IMR-90 (cell line): ENCODE measurements at regions not wholly inside any gene's neighbourhood (a gene's known extent, or its start where the extent isn't known, plus 50 kb on each side); places are given as distances from the start of the nearest gene placed in this dataset.

Source experiments
- ATAC-seq: fragments of 200-7000 bp; cut with Tn5 transposase; 2 replicates; pipeline ENCODE4 v1.9.1; 2020; ENCODE audit warnings: low read depth, mild to moderate bottlenecking, moderate library complexity
- BruUV-seq: library from RNA; stranded (reverse); fragments of 400-500 nt; replicated peaks from 2 replicates; lab custom pipeline; 2021; lab: Mats Ljungman, UMichigan
- CTCF ChIA-PET: fragments of 300-600 bp; formaldehyde crosslinking; extraction: SDS; loops from one replicate; lab custom pipeline; 2021; ENCODE audit warnings: antibody characterized with exemption; lab: Yijun Ruan, JAX
- POLR2A ChIA-PET: fragments of 300-600 bp; sonication (Branson Sonifier 250); formaldehyde crosslinking; loops from one replicate; lab custom pipeline; 2022; ENCODE audit warnings: antibody characterized with exemption; ENCODE audit not compliant: unreplicated experiment; lab: Charles Lee
- DNase-seq: peaks from one replicate; pipeline ENCODE4 v3.0.0; 2013
- H2AFZ ChIP-seq: replicated peaks from 2 replicates; pipeline ENCODE3; 2013; ENCODE audit warnings: low read length, mild to moderate bottlenecking; ENCODE audit not compliant: poor library complexity
- H2AK5ac ChIP-seq: 2 replicates; pipeline ENCODE4 v1.6.1; 2013; ENCODE audit warnings: low read depth, low read length, inconsistent platforms
- H2AK9ac ChIP-seq: replicated peaks from 2 replicates; pipeline ENCODE3; 2013; ENCODE audit warnings: mild to moderate bottlenecking, low read depth, low read length, moderate library complexity; ENCODE audit not compliant: poor library complexity
- H2BK120ac ChIP-seq: 2 replicates; pipeline ENCODE4 v1.6.1; 2013; ENCODE audit warnings: low read depth, low read length, inconsistent platforms
- H2BK15ac ChIP-seq: 3 replicates; pipeline ENCODE4 v1.6.1; 2013; ENCODE audit warnings: low read depth, low read length, inconsistent platforms
- H2BK20ac ChIP-seq: 2 replicates; pipeline ENCODE4 v1.6.1; 2013; ENCODE audit warnings: low read depth, mild to moderate bottlenecking, inconsistent platforms, low read length, moderate library complexity
- H2BK5ac ChIP-seq: 2 replicates; pipeline ENCODE4 v1.6.1; 2013; ENCODE audit warnings: mild to moderate bottlenecking, low read depth, low read length, inconsistent platforms; ENCODE audit not compliant: poor library complexity, severe bottlenecking
- H3K14ac ChIP-seq: replicated peaks from 2 replicates; pipeline ENCODE4 v1.6.1; 2013; ENCODE audit warnings: low read depth, low read length, inconsistent platforms
- H3K18ac ChIP-seq: 2 replicates; pipeline ENCODE4 v1.6.1; 2013; ENCODE audit warnings: low read depth, low read length, control low read depth
- H3K23ac ChIP-seq: 2 replicates; pipeline ENCODE4 v1.6.1; 2013; ENCODE audit warnings: low read depth, low read length, inconsistent platforms
- H3K27ac ChIP-seq: 2 replicates; pipeline ENCODE4 v1.5.1; 2013; ENCODE audit warnings: mild to moderate bottlenecking, control low read depth, low read length; ENCODE audit not compliant: insufficient read depth
- H3K27me3 ChIP-seq: 2 replicates; pipeline ENCODE4 v1.6.1; 2013; ENCODE audit warnings: low read length; ENCODE audit not compliant: control insufficient read depth, insufficient read depth
- H3K36me3 ChIP-seq: 2 replicates; pipeline ENCODE4 v1.6.1; 2013; ENCODE audit warnings: low read length, mixed read lengths; ENCODE audit not compliant: control insufficient read depth, insufficient read depth
- H3K4ac ChIP-seq: 2 replicates; pipeline ENCODE4 v1.6.1; 2013; ENCODE audit warnings: low read depth, low read length, inconsistent platforms
- H3K4me1 ChIP-seq: 2 replicates; pipeline ENCODE4 v1.6.1; 2013; ENCODE audit warnings: low read length, mixed read lengths; ENCODE audit not compliant: control insufficient read depth, insufficient read depth
- H3K4me2 ChIP-seq: 2 replicates; pipeline ENCODE4 v1.6.1; 2013; ENCODE audit warnings: low read depth, mild to moderate bottlenecking, control low read depth, low read length, moderate library complexity
- H3K4me3 ChIP-seq: 2 replicates; pipeline ENCODE4 v1.5.1; 2013; ENCODE audit warnings: low read depth, mild to moderate bottlenecking, control low read depth, low read length, moderate library complexity; ENCODE audit not compliant: insufficient read depth
- H3K56ac ChIP-seq: 2 replicates; pipeline ENCODE4 v1.6.1; 2013; ENCODE audit warnings: low read length, inconsistent platforms; ENCODE audit not compliant: insufficient read depth; ENCODE audit errors: extremely low read depth
- H3K79me1 ChIP-seq, 2 experiments: 2 replicates each; pipeline ENCODE4 v1.6.1; 2013; ENCODE audit warnings: low read length in 2 of 2, inconsistent platforms in 1 of 2, low read depth in 1 of 2
- H3K9ac ChIP-seq: 2 replicates; pipeline ENCODE4 v1.6.1; 2013; ENCODE audit warnings: low read depth, low read length, control low read depth
- H3K9me1 ChIP-seq: 2 replicates; pipeline ENCODE4 v1.6.1; 2013; ENCODE audit warnings: low read length, inconsistent platforms; ENCODE audit not compliant: insufficient read depth
- H3K9me3 ChIP-seq: 2 replicates; pipeline ENCODE4 v1.6.1; 2013; ENCODE audit warnings: low read length; ENCODE audit not compliant: control insufficient read depth, insufficient read depth
- H4K20me1 ChIP-seq: 2 replicates; pipeline ENCODE4 v1.6.1; 2013; ENCODE audit warnings: low read length, inconsistent platforms; ENCODE audit not compliant: insufficient read depth
- H4K5ac ChIP-seq: 2 replicates; pipeline ENCODE4 v1.6.1; 2013; ENCODE audit warnings: mild to moderate bottlenecking, low read depth, low read length, control low read depth
- H4K8ac ChIP-seq, 2 experiments: 2 replicates each; pipeline ENCODE4 v1.6.1; 2013; ENCODE audit warnings: low read depth in 2 of 2, low read length in 2 of 2, control low read depth in 1 of 2, inconsistent platforms in 1 of 2
- H4K91ac ChIP-seq: 2 replicates; pipeline ENCODE4 v1.6.1; 2013; ENCODE audit warnings: low read depth, low read length, inconsistent platforms; ENCODE audit not compliant: insufficient read depth
- CHD1 ChIP-seq: IDR thresholded peaks from 2 replicates; pipeline ENCODE4 v1.6.1; 2012; ENCODE audit warnings: low read depth, low read length, improper control_type of control experiment
- MXI1 ChIP-seq: IDR thresholded peaks from 2 replicates; pipeline ENCODE4 v1.6.1; 2012; ENCODE audit warnings: low read depth, mild to moderate bottlenecking, low read length, moderate library complexity, borderline replicate concordance
- NFE2L2 ChIP-seq: fragments of 150-350 bp; IDR thresholded peaks from 2 replicates; pipeline ENCODE4 v1.6.1; 2016; ENCODE audit warnings: low read depth, mild to moderate bottlenecking, low read length
- RCOR1 ChIP-seq: IDR thresholded peaks from 2 replicates; pipeline ENCODE4 v1.6.1; 2012; ENCODE audit warnings: mild to moderate bottlenecking, low read length, improper control_type of control experiment; ENCODE audit not compliant: insufficient replicate concordance
- USF2 ChIP-seq: fragments of 150-350 bp; IDR thresholded peaks from 2 replicates; pipeline ENCODE4 v1.6.1; 2017; ENCODE audit warnings: mild to moderate bottlenecking, antibody characterized with exemption, low read length, low read depth
- WGBS, 2 experiments: methylation state at CpG; one replicate each; pipeline versions ENCODE4 v1.1.5 to v1.1.7; 2013; ENCODE audit warnings: missing lambda C conversion rate in 2 of 2; ENCODE audit not compliant: insufficient read length in 1 of 2; ENCODE audit errors: extremely low coverage in 2 of 2; 5-methylcytosine and 5-hydroxymethylcytosine counted together
- dilution Hi-C: fragments of 300-500 bp; cut with HindIII; formaldehyde crosslinking; loops from one replicate; pipeline ENCODE4 v1.14.3; 2018; ENCODE audit warnings: low sequenced_read_pairs; ENCODE audit not compliant: unreplicated experiment
- in situ Hi-C: fragments of 300-500 bp; cut with MboI; formaldehyde crosslinking; loops from 3 replicates; pipeline ENCODE4 v1.14.3; 2019; ENCODE audit warnings: low sequenced_read_pairs, inconsistent platforms, mixed read lengths
- intact Hi-C: fragments of 100-400 bp; cut with micrococcal nuclease; formaldehyde crosslinking; loops from 2 replicates; pipeline ENCODE4 v1.10.0; 2022
- TF ChIP-seq, protein P1 (sequence below): fragments of 150-350 bp; IDR thresholded peaks from 2 replicates; pipeline ENCODE4 v1.6.1; 2016; ENCODE audit warnings: low read depth, mild to moderate bottlenecking, low read length, moderate library complexity, borderline replicate concordance

GRCh38 chr2:45227347-45227746 lies 218.1 kb upstream of the SIX2 start:
- no peak overlapping the region for H2AK9ac ChIP-seq
- peaks cover 5% of the 10 kb centered on the region; the same call in 1 of the 2 replicates for H3K9me3 ChIP-seq
- intact Hi-C loops (no loop called here), dilution Hi-C loops (no loop called here), in situ Hi-C loops (no loop called here)
- no peaks in the 10 kb centered on the region for H3K36me3 ChIP-seq
- no peak overlapping the region for H3K23ac ChIP-seq
- H3K27me3 ChIP-seq = peaks cover 28% of the 10 kb centered on the region
- no peak for TF ChIP-seq MXI1
- no peak for TF ChIP-seq RCOR1
- TF ChIP-seq, protein P1, sequence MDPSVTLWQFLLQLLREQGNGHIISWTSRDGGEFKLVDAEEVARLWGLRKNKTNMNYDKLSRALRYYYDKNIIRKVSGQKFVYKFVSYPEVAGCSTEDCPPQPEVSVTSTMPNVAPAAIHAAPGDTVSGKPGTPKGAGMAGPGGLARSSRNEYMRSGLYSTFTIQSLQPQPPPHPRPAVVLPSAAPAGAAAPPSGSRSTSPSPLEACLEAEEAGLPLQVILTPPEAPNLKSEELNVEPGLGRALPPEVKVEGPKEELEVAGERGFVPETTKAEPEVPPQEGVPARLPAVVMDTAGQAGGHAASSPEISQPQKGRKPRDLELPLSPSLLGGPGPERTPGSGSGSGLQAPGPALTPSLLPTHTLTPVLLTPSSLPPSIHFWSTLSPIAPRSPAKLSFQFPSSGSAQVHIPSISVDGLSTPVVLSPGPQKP = no peak
- no peak for TF ChIP-seq CHD1
- no peak for TF ChIP-seq USF2
- no peak for TF ChIP-seq NFE2L2
- POLR2A ChIA-PET = no interaction called here
- H3K9me1 ChIP-seq = no peaks in the 10 kb centered on the region
- H3K18ac ChIP-seq = no peak overlapping the region
- DNase-seq = no peak
- no peak overlapping the region for H3K9ac ChIP-seq
- no peak overlapping the region for H2AFZ ChIP-seq
- no peaks in the 10 kb centered on the region for H3K79me1 ChIP-seq
- no peak overlapping the region for H3K4me3 ChIP-seq
- WGBS, 2 experiments = 67% methylated on average over 2 of the region's 3 CpGs; no CpG with 5 or more reads in 1 of the 2 experiments
- ATAC-seq = no peak
- H3K56ac ChIP-seq = no peak overlapping the region
- no TSS peak for BruUV-seq
- H3K14ac ChIP-seq = no peak overlapping the region
- H4K20me1 ChIP-seq = no peaks in the 10 kb centered on the region
- H2BK120ac ChIP-seq = no peak overlapping the region
- CTCF ChIA-PET = no interaction called here
- H4K91ac ChIP-seq = no peak overlapping the region
- no peak overlapping the region for H2BK15ac ChIP-seq
- H3K27ac ChIP-seq = no peak overlapping the region
- H2BK20ac ChIP-seq = no peak overlapping the region
- H2BK5ac ChIP-seq = no peak overlapping the region
- H4K5ac ChIP-seq = no peak overlapping the region
- H3K4ac ChIP-seq = no peak overlapping the region
- H4K8ac ChIP-seq = no peak overlapping the region
- H2AK5ac ChIP-seq = no peak overlapping the region
- H3K4me1 ChIP-seq = no peaks in the 10 kb centered on the region
- no peak overlapping the region for H3K4me2 ChIP-seq
